Endothelial cell (in vitro differentiated cells): ENCODE measurements at regions not wholly inside any gene's neighbourhood (a gene's known extent, or its start where the extent isn't known, plus 50 kb on each side); places are given as distances from the start of the nearest gene placed in this dataset.

ENCODE experiments used
- DNase-seq: peaks from one replicate; pipeline ENCODE4 v3.0.0; 2021; ENCODE audit warnings: low spot score
- H3K27ac Mint-ChIP-seq: one replicate; pipeline ENCODE4 v1.8.0; 2021; ENCODE audit warnings: mixed read lengths, inconsistent platforms; ENCODE audit not compliant: unreplicated experiment
- H3K27me3 Mint-ChIP-seq: one replicate; pipeline ENCODE4 v1.8.0; 2021; ENCODE audit warnings: mild to moderate bottlenecking, moderate library complexity, mixed read lengths, inconsistent platforms; ENCODE audit not compliant: unreplicated experiment
- H3K36me3 Mint-ChIP-seq: one replicate; pipeline ENCODE4 v1.8.0; 2021; ENCODE audit warnings: mild to moderate bottlenecking, low read depth, mixed read lengths, inconsistent platforms; ENCODE audit not compliant: unreplicated experiment
- H3K4me1 Mint-ChIP-seq: one replicate; pipeline ENCODE4 v1.8.0; 2021; ENCODE audit warnings: mild to moderate bottlenecking, mixed read lengths, inconsistent platforms; ENCODE audit not compliant: unreplicated experiment
- H3K4me3 Mint-ChIP-seq: one replicate; pipeline ENCODE4 v1.8.0; 2021; ENCODE audit warnings: mild to moderate bottlenecking, mixed read lengths, inconsistent platforms; ENCODE audit not compliant: unreplicated experiment
- H3K9me3 Mint-ChIP-seq: one replicate; pipeline ENCODE4 v1.8.0; 2021; ENCODE audit warnings: mixed read lengths, inconsistent platforms; ENCODE audit not compliant: unreplicated experiment
- CTCF ChIP-seq: fragments of 200-600 bp; sonication (generic); IDR thresholded peaks from one replicate; pipeline ENCODE4 v1.5.0; 2021; ENCODE audit warnings: antibody characterized with exemption; ENCODE audit not compliant: unreplicated experiment

DNA sequence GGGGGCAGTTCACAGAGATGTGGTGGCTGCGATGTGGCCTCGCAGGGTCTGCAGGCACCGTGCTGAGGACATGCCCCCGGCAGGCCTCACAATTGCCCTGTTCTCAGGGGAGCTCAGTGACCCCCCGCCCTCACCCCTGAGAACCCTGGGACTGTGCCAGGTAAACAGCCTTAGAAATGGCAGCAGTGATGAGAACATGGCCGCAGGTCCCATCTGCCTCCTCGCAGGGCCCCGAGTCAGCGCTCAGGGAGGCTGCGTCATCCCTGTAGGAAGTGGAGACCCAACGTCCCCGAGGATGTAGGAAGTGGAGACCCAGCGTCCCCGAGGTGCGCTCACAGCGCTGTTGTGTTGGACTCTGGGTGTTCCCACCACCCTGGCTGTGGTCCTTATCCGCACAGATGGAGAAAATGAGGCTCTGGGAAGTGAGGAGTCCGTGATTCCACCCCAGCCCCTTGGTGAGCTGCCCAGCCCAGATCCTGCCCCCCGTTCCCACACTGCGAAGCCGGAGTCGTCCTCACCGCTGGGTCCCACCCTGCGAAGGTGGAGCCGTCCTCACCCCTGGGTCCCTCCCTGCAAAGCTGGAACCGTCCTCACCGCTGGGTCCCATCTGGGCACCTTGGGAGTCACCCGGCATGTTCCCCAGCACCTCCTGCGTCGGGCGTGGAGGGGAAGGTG lies 1086.8 kb downstream of the BRD1 start:
- Mint-ChIP-seq H3K36me3 (no peaks in the 10 kb centered on the region), H3K27me3 (peaks cover 5% of the 10 kb centered on the region), H3K9me3 (no peaks in the 10 kb centered on the region), H3K4me1 (no peaks in the 10 kb centered on the region), H3K27ac (no peak overlapping the region), H3K4me3 (no peak overlapping the region)
- no peak for TF ChIP-seq CTCF
- no peak for DNase-seq

DNA sequence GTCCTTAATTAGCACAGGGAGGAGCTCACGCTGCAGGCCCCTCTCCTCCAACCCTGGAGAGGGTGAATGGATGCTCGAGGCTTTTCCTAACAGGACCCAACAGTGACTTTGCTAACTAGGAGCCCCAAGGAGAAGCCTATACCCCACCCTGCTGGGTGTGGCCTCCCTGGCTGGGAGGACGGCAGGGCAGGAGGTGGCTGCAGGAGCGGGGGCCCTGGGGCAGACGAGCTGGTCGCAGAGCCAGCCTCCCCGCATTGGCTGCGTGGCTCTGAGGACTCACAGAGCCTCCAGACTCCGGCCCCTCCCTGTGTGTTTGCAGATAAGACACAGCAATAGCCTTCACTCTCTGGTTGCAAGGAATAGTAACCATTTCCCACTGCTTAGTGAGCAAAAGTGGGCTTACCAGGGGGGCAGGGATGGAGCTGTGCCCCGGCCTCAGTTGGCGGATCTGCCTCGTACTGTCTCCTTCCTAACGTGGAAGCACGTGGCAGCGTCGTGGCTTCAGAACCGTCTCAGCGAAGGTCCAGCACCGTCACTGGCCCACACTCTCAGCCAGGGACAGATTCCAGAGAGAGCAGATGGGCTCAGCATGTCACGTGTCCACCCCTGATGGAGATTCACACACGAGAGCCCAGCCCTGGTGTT lies 1087.5 kb downstream of the BRD1 start:
- no peak overlapping the region for H3K27ac Mint-ChIP-seq
- H3K27me3 Mint-ChIP-seq, result peaks cover 5% of the 10 kb centered on the region
- no peak for DNase-seq
- H3K36me3 Mint-ChIP-seq, result no peaks in the 10 kb centered on the region
- no peak for TF ChIP-seq CTCF
- no peak overlapping the region for H3K4me3 Mint-ChIP-seq
- no peaks in the 10 kb centered on the region for H3K9me3 Mint-ChIP-seq
- H3K4me1 Mint-ChIP-seq, result no peaks in the 10 kb centered on the region

GRCh38 chr22:48739348-48740085 lies 1088.2 kb downstream of the BRD1 start:
- no peak for DNase-seq
- no peak for TF ChIP-seq CTCF
- Mint-ChIP-seq H3K27ac (no peak overlapping the region), H3K27me3 (peaks cover 5% of the 10 kb centered on the region), H3K9me3 (no peaks in the 10 kb centered on the region), H3K4me3 (no peak overlapping the region), H3K36me3 (no peaks in the 10 kb centered on the region), H3K4me1 (no peaks in the 10 kb centered on the region)

DNA sequence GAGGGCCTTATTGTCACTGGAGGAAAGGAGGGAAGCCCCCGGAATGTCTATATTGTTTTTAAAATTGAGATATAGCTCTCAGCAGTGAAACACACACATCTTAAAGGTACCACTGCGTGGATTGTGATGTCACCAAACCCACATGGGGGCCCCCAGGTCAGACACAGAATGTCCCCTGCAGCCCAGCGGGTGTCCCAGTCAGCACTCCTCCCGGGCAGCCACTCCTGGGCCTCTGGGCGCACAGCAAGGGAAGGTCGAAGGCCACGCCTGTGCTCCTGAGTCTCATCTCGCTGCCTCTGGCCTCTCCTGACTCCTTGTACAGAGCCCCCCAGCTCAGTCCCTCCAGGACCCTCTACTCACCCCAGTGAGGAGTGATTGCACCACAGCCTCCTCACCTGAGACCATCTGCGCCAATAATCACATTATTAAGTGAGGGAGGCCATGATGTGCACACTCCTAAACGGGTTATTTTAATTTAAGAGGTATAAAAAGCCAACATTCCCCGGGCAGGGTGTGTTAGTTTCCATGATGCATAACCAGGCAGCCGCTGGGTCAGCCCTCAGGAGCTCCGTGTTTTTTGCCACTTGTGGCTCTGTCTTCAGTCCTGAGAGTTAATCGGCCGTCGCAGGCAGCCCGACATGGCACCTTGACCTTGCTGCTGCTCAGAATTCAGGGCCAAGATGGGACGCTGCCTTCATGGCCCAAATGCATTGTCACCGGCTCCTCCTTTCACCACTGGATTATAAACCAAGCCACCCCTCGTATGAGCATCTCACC lies 1089.3 kb downstream of the BRD1 start:
- Mint-ChIP-seq H3K4me1 (no peaks in the 10 kb centered on the region), H3K4me3 (no peak overlapping the region), H3K27me3 (peaks cover 5% of the 10 kb centered on the region), H3K27ac (no peak overlapping the region), H3K9me3 (no peaks in the 10 kb centered on the region), H3K36me3 (no peaks in the 10 kb centered on the region)
- no peak for DNase-seq
- TF ChIP-seq CTCF, result no peak
